GM18511 (cell line): ENCODE measurements at regions not wholly inside any gene's neighbourhood (a gene's known extent, or its start where the extent isn't known, plus 50 kb on each side); places are given as distances from the start of the nearest gene placed in this dataset.
"Not testable (repeated sequence)": the region's sequence is repeated elsewhere in the genome, so short reads cannot be mapped to it uniquely, and the experiment has no call there.

Source experiments
- ATAC-seq: cut with Tn5 transposase; IDR thresholded peaks from one replicate; pipeline ENCODE4 v1.9.1; 2021; ENCODE audit warnings: mild to moderate bottlenecking, moderate library complexity; ENCODE audit not compliant: unreplicated experiment

- ATAC-seq = no peak
Measured at GRCh38 chr2:208794288-208794975, 387.8 kb downstream of the PTH2R start.

GRCh38 chr2:208798698-208799097 lies 392.1 kb downstream of the PTH2R start:
- no peak for ATAC-seq

GRCh38 chr2:208799397-208799796 lies 392.8 kb downstream of the PTH2R start:
- no peak for ATAC-seq

- not testable (repeated sequence) for ATAC-seq
Measured at GRCh38 chr2:208800887-208801286, 394.3 kb downstream of the PTH2R start.

- ATAC-seq = no peak
Measured at GRCh38 chr2:208807756-208808155, 401.2 kb downstream of the PTH2R start.

GRCh38 chr2:208811885-208812284 lies 405.3 kb downstream of the PTH2R start:
- ATAC-seq = not testable (repeated sequence)

GRCh38 chr2:208819190-208819589 lies 412.6 kb downstream of the PTH2R start:
- no peak for ATAC-seq

- ATAC-seq = peak; percentile 93
Measured at GRCh38 chr2:208820014-208820688, 413.6 kb downstream of the PTH2R start.

GRCh38 chr2:208827109-208827508 lies 420.5 kb downstream of the PTH2R start:
- no peak for ATAC-seq

GRCh38 chr2:208827549-208828221 lies 421.1 kb downstream of the PTH2R start:
- no peak for ATAC-seq

- ATAC-seq = no peak
Measured at GRCh38 chr2:208830203-208830602, 423.6 kb downstream of the PTH2R start.

- ATAC-seq = no peak
Measured at GRCh38 chr2:208847651-208848050, 441.1 kb downstream of the PTH2R start.

- no peak for ATAC-seq
Measured at GRCh38 chr2:208854717-208855116, 448.1 kb downstream of the PTH2R start.

GRCh38 chr2:208867374-208867773 lies 460.8 kb downstream of the PTH2R start:
- no peak for ATAC-seq

- no peak for ATAC-seq
Measured at GRCh38 chr2:208872591-208872990, 466.0 kb downstream of the PTH2R start.

- no peak for ATAC-seq
Measured at GRCh38 chr2:208879666-208880065, 473.1 kb downstream of the PTH2R start.

GRCh38 chr2:208880171-208880570 lies 473.6 kb downstream of the PTH2R start:
- ATAC-seq = no peak

GRCh38 chr2:208890486-208890885 lies 483.9 kb downstream of the PTH2R start:
- ATAC-seq = no peak

- ATAC-seq = no peak
Measured at GRCh38 chr2:208892203-208892602, 485.6 kb downstream of the PTH2R start.

GRCh38 chr2:208906330-208906729 lies 499.7 kb downstream of the PTH2R start:
- ATAC-seq = no peak

GRCh38 chr2:208915401-208915800 lies 508.4 kb upstream of the MAP2 start:
- ATAC-seq = no peak

GRCh38 chr2:208916881-208917280 lies 507.0 kb upstream of the MAP2 start:
- ATAC-seq = no peak
